ENCODE measurements at regions not wholly inside any gene's neighbourhood (a gene's known extent, or its start where the extent isn't known, plus 50 kb on each side); places are given as distances from the start of the nearest gene placed in this dataset.

DNA sequence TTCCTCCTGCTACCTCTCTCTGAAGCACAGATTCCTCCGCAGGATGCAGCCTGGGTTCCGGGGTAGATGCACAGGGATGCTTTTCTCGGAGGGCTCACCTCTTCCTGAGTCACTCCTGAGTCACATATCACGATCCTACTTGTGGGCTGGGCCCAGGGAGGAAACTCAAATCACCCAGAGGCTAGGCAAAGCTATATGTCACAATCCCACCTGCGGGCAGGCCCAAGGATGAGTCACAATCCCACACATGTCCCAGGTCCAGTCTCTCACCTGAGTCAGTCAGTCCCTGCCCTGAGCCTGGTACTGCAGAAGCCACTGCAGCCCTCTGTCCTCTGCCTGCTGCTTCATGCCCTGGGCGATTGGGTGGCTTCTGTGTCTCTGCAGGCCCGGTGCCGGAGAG, 149.0 kb upstream of the GSC start:
- TF ChIP-seq, protein P1, sequence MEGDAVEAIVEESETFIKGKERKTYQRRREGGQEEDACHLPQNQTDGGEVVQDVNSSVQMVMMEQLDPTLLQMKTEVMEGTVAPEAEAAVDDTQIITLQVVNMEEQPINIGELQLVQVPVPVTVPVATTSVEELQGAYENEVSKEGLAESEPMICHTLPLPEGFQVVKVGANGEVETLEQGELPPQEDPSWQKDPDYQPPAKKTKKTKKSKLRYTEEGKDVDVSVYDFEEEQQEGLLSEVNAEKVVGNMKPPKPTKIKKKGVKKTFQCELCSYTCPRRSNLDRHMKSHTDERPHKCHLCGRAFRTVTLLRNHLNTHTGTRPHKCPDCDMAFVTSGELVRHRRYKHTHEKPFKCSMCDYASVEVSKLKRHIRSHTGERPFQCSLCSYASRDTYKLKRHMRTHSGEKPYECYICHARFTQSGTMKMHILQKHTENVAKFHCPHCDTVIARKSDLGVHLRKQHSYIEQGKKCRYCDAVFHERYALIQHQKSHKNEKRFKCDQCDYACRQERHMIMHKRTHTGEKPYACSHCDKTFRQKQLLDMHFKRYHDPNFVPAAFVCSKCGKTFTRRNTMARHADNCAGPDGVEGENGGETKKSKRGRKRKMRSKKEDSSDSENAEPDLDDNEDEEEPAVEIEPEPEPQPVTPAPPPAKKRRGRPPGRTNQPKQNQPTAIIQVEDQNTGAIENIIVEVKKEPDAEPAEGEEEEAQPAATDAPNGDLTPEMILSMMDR (IDR thresholded peaks at IDR 0.05), result no peak
- TF ChIP-seq POLR2A (IDR thresholded peaks at IDR 0.05), result no peak
- Histone ChIP-seq H3K4me1 (no peaks in the 10 kb centered on the region), H3K9me3 (no peaks in the 10 kb centered on the region), H3K27ac (no peak overlapping the region), H3K4me3 (no peak overlapping the region), H3K27me3 (no peaks in the 10 kb centered on the region), H3K36me3 (no peaks in the 10 kb centered on the region)
- 40% methylated on average over 4 of the region's 8 CpGs for WGBS (ENCODE audit: insufficient coverage, low coverage, low lambda C conversion rate, missing lambda C conversion rate)
- DNase-seq (no peak), ATAC-seq (no peak)
- intact Hi-C loops (cut with DNase I), result no loop called here

DNA sequence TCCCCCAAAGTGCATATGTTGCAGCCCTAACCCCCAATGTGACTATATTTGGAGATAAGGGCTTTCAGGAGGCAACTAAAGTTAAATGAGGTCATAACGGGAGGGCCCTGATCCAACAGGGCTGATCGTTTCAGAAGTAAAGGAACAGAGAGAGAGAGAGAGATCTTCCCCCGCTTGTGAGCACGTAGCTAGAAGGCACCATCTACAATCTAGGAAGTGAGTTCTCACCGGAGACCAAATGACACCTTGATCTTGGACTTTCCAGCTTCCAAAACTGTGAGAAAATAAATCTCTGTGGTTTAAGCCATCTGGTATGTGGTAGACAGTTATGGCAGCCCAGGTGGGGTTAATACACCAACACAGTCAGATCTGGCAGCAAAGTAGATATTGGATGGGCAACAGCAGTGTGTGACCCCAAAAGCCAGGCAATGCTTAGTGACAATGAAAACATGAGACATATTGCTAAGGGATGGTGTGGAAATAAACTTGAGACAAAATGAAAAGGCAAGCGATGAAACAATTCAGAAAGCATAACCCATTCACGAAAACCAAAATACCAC, 147.2 kb upstream of the GSC start:
- DNase-seq (no peak), ATAC-seq (no peak)
- Histone ChIP-seq H3K27ac (no peak overlapping the region), H3K4me1 (no peaks in the 10 kb centered on the region), H3K36me3 (no peaks in the 10 kb centered on the region), H3K27me3 (no peaks in the 10 kb centered on the region), H3K9me3 (no peaks in the 10 kb centered on the region), H3K4me3 (no peak overlapping the region)
- intact Hi-C loops (cut with DNase I), result no loop called here
- 66% methylated on average over 7 of the region's 7 CpGs for WGBS (ENCODE audit: insufficient coverage, low coverage, low lambda C conversion rate, missing lambda C conversion rate)
- TF ChIP-seq, protein P1 (IDR thresholded peaks at IDR 0.05), result no peak
- no peak for TF ChIP-seq POLR2A (IDR thresholded peaks at IDR 0.05)

DNA sequence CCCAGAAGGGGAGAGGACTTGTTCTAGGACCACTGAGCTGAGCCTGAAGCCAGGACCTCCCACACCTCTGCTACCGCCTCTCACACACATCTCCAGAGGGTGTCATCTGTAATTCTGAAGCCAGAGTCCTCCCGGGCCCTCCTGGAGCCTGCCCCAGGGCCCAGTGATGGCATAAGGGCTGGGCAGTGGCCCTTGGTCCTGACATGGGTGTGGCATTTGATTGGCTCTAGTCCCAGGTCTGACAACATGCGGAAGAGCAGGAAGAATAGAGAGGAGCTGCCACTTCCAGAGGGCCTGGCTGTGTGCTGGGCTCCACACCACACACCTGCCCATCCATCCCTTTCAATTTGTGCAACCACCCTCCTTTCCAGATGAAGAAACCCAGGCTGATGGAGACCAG, 144.3 kb upstream of the GSC start:
- DNase-seq (no peak), ATAC-seq (no peak)
- Histone ChIP-seq H3K9me3 (no peaks in the 10 kb centered on the region), H3K4me1 (no peaks in the 10 kb centered on the region), H3K27ac (no peak overlapping the region), H3K36me3 (no peaks in the 10 kb centered on the region), H3K4me3 (no peak overlapping the region), H3K27me3 (no peaks in the 10 kb centered on the region)
- WGBS (ENCODE audit: insufficient coverage, low coverage, low lambda C conversion rate, missing lambda C conversion rate), result no CpG with 5 or more reads among the region's 3 CpGs
- intact Hi-C loops (cut with DNase I), result no loop called here
- TF ChIP-seq, protein P1 (IDR thresholded peaks at IDR 0.05), result no peak
- TF ChIP-seq POLR2A (IDR thresholded peaks at IDR 0.05), result no peak

DNA sequence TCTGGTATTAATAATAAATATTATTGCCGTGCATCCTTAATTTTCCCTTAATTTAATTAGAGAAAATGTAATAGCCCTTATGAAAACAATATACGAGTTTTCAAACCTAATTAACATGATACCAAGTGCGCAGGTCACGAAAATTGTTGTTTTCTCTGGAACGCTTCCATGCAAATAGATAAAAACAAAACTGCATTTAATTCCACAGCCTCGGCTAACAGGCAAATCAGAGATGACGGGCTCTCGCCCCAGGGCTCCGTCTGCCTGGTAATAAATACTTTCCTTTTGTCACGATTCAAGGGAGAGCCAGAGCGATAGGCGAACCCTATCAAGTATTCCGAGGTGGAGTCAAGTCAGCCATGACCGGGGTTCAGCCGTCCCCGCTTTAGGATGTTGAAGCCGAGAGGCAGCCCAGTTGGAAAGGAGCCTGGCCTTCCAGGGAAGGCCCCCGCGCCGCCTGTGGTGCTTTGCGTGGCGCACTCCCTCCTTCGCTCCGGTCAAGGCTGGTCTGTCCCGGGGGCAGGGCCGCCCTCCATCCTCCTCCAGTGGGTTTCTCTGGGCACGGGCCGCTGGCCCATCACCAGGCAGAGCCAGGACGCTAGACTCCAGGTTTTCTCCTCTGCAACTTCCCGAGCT, 137.8 kb upstream of the GSC start:
- no peak overlapping the region for H3K27ac ChIP-seq
- intact Hi-C loops (cut with DNase I), result no loop called here
- WGBS (ENCODE audit: insufficient coverage, low coverage, low lambda C conversion rate, missing lambda C conversion rate), result 63% methylated on average over 14 of the region's 30 CpGs
- H3K4me3 ChIP-seq, result no peak overlapping the region
- ATAC-seq (peak in 1 of 4 donors; percentile 27), DNase-seq (no peak)
- no peaks in the 10 kb centered on the region for H3K4me1 ChIP-seq
- H3K27me3 ChIP-seq, result no peaks in the 10 kb centered on the region
- H3K36me3 ChIP-seq, result no peaks in the 10 kb centered on the region
- H3K9me3 ChIP-seq, result no peaks in the 10 kb centered on the region
- TF ChIP-seq, protein P1 (IDR thresholded peaks at IDR 0.05), result no peak
- no peak for TF ChIP-seq POLR2A (IDR thresholded peaks at IDR 0.05)

Measured in right lobe of liver (tissue), 6 donors.